Heart left ventricle (tissue), 13 donors: ENCODE measurements at regions not wholly inside any gene's neighbourhood (a gene's known extent, or its start where the extent isn't known, plus 50 kb on each side); places are given as distances from the start of the nearest gene placed in this dataset.

Source experiments
- CTCF ChIP-seq, 12 donors: fragments of 200-600 bp; sonication (generic) in 4 of 12; IDR thresholded peaks; one replicate each; pipeline versions ENCODE4 v1.5.0 to v1.8.0; 2018 to 2022; ENCODE audit warnings: antibody characterized with exemption in 12 of 12, mild to moderate bottlenecking in 5 of 12
- POLR2A ChIP-seq, 2 donors: fragments of 450-650 bp; IDR thresholded peaks; one replicate each; pipeline ENCODE4 v1.6.1; 2017; ENCODE audit warnings: antibody characterized with exemption in 2 of 2, mild to moderate bottlenecking in 2 of 2, moderate library complexity in 2 of 2
- donor health status: ischemic (EF 13 %, LVEDD 7.1; RV severe dilation, severe dysfunction).
- donor health status: DM: no; HTN: yes; CAD: no.
- donor health status: DM: no; HTN: no; CAD: no.
- donor health status: ischemic (EF 25% LVEDD 6.9; RV normal size, moderate dysfunction).
- donor health status: ischemic (EF 25% LVEDD 5.7; RV mildly dilated, moderate dysfunction).
- donor health status: ischemic (EF 35%, LVEDD 5.7; RV mildly dilated, moderate dysfunction).
- donor health status: nonischemic (EF 11% LVEDD 7.7; RV severe dilation, severe dysfunction).
- donor health status: DM: yes; HTN: yes; CAD: no.
- donor health status: PGD.
- donor health status: ischemic (EF 29% LVEDD 5.4; RV normal size, mild dysfunction).
- donor health status: nonischemic (EF 23%, LVEDD 6.1; RV moderate dilation, normal function).

- no peak for TF ChIP-seq CTCF (IDR thresholded peaks at IDR 0.05)
- no peak for TF ChIP-seq POLR2A (IDR thresholded peaks at IDR 0.05)
Measured at GRCh38 chr4:111483375-111484169, 661.7 kb upstream of the FAM241A start.
